ENCODE measurements at regions not wholly inside any gene's neighbourhood (a gene's known extent, or its start where the extent isn't known, plus 50 kb on each side); places are given as distances from the start of the nearest gene placed in this dataset.

GRCh38 chr10:111187096-111187495 lies 110.3 kb downstream of the ADRA2A start:
- no peak overlapping the region for H3K4me3 ChIP-seq (ENCODE audit: low read depth, low read length)
- no peak for DNase-seq (ENCODE audit: low read depth)

GRCh38 chr10:111199587-111199986 lies 122.8 kb downstream of the ADRA2A start:
- H3K4me3 ChIP-seq (ENCODE audit: low read depth, low read length) = no peak overlapping the region
- no peak for DNase-seq (ENCODE audit: low read depth)

- no peak for DNase-seq (ENCODE audit: low read depth)
- H3K4me3 ChIP-seq (ENCODE audit: low read depth, low read length) = no peak overlapping the region
These were observed 123.8 kb downstream of the ADRA2A start for GRCh38 chr10:111200505-111201186.

- DNase-seq (ENCODE audit: low read depth) = no peak
- no peak overlapping the region for H3K4me3 ChIP-seq (ENCODE audit: low read depth, low read length)
These were observed 126.8 kb downstream of the ADRA2A start for GRCh38 chr10:111203615-111204014.

- no peak overlapping the region for H3K4me3 ChIP-seq (ENCODE audit: low read depth, low read length)
- DNase-seq (ENCODE audit: low read depth) = no peak
These were observed 128.0 kb downstream of the ADRA2A start for GRCh38 chr10:111204838-111205237.

GRCh38 chr10:111206521-111206920 lies 129.7 kb downstream of the ADRA2A start:
- no peak for DNase-seq (ENCODE audit: low read depth)
- H3K4me3 ChIP-seq (ENCODE audit: low read depth, low read length) = no peak overlapping the region

GRCh38 chr10:111207500-111207899 lies 130.7 kb downstream of the ADRA2A start:
- no peak for DNase-seq (ENCODE audit: low read depth)

GRCh38 chr10:111208951-111209350 lies 132.1 kb downstream of the ADRA2A start:
- DNase-seq (ENCODE audit: low read depth) = no peak
- H3K4me3 ChIP-seq (ENCODE audit: low read depth, low read length) = no peak overlapping the region

More at GRCh38 chr10:111207500-111207899, 130.7 kb downstream of the ADRA2A start:
- no peak overlapping the region for H3K4me3 ChIP-seq (ENCODE audit: low read depth, low read length)

- DNase-seq (ENCODE audit: low read depth) = no peak
- no peak overlapping the region for H3K4me3 ChIP-seq (ENCODE audit: low read depth, low read length)
These were observed 132.9 kb downstream of the ADRA2A start for GRCh38 chr10:111209692-111210091.

- DNase-seq (ENCODE audit: low read depth) = no peak
- no peak overlapping the region for H3K4me3 ChIP-seq (ENCODE audit: low read depth, low read length)
These were observed 134.4 kb downstream of the ADRA2A start for GRCh38 chr10:111211241-111211640.

GRCh38 chr10:111211706-111212105 lies 134.9 kb downstream of the ADRA2A start:
- no peak for DNase-seq (ENCODE audit: low read depth)
- no peak overlapping the region for H3K4me3 ChIP-seq (ENCODE audit: low read depth, low read length)

GRCh38 chr10:111221682-111222480 lies 145.1 kb downstream of the ADRA2A start:
- no peak overlapping the region for H3K4me3 ChIP-seq (ENCODE audit: low read depth, low read length)
- no peak for DNase-seq (ENCODE audit: low read depth)

- H3K4me3 ChIP-seq (ENCODE audit: low read depth, low read length) = no peak overlapping the region
- DNase-seq (ENCODE audit: low read depth) = no peak
These were observed 146.1 kb downstream of the ADRA2A start for GRCh38 chr10:111222961-111223360.

- DNase-seq (ENCODE audit: low read depth) = no peak
- H3K4me3 ChIP-seq (ENCODE audit: low read depth, low read length) = no peak overlapping the region
These were observed 154.9 kb downstream of the ADRA2A start for GRCh38 chr10:111231779-111232178.

- no peak for DNase-seq (ENCODE audit: low read depth)
- H3K4me3 ChIP-seq (ENCODE audit: low read depth, low read length) = no peak overlapping the region
These were observed 156.6 kb downstream of the ADRA2A start for GRCh38 chr10:111233439-111233838.

- no peak overlapping the region for H3K4me3 ChIP-seq (ENCODE audit: low read depth, low read length)
- DNase-seq (ENCODE audit: low read depth) = no peak
These were observed 157.5 kb downstream of the ADRA2A start for GRCh38 chr10:111234234-111234913.

- H3K4me3 ChIP-seq (ENCODE audit: low read depth, low read length) = no peak overlapping the region
- DNase-seq (ENCODE audit: low read depth) = no peak
These were observed 158.1 kb downstream of the ADRA2A start for GRCh38 chr10:111234914-111235302.

- no peak overlapping the region for H3K4me3 ChIP-seq (ENCODE audit: low read depth, low read length)
- DNase-seq (ENCODE audit: low read depth) = no peak
These were observed 163.5 kb downstream of the ADRA2A start for GRCh38 chr10:111240348-111240747.

- H3K4me3 ChIP-seq (ENCODE audit: low read depth, low read length) = no peak overlapping the region
- DNase-seq (ENCODE audit: low read depth) = no peak
These were observed 166.3 kb downstream of the ADRA2A start for GRCh38 chr10:111243126-111243525.

GRCh38 chr10:111246136-111246535 lies 169.3 kb downstream of the ADRA2A start:
- DNase-seq (ENCODE audit: low read depth) = no peak
- H3K4me3 ChIP-seq (ENCODE audit: low read depth, low read length) = no peak overlapping the region
